ENCODE measurements at regions not wholly inside any gene's neighbourhood (a gene's known extent, or its start where the extent isn't known, plus 50 kb on each side); places are given as distances from the start of the nearest gene placed in this dataset.

DNA sequence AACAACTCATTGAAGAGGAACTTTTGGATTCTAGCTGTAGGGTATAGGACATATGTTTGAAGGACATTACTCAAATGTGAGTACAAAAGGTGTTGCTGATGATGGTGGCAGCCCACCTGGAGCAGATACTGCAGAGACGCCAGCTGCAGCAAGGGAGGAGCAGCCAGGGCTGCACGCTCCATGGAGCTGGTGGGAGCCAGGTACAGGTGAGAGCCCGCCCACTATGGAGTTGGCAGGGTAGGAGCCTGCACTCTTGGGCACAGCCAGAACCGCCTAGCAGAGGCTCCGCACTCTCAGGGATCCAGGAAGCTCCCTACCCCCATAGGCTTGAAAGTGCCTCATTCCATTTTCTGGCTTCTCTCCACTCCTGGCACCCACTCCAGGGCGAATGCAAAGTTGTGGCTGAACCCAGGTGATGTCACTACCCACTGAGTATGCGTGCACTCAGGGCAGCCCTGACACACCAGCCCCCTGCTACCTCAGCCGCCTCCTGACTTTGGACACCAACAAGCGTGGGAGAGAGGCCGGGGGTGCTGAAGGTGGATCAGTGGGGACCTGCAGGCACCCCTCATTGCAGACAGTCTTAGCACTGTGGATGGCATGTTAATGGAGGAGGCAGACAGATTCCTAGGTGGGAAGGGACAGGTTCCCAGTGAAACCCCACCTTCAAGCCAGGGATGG, 761.1 kb downstream of the IPMK start:
- no peak for TF ChIP-seq EZH2phosphoT487 (IDR thresholded peaks at IDR 0.05; ENCODE audit: borderline replicate concordance, low read depth, low read length)
- TF ChIP-seq, protein P1, sequence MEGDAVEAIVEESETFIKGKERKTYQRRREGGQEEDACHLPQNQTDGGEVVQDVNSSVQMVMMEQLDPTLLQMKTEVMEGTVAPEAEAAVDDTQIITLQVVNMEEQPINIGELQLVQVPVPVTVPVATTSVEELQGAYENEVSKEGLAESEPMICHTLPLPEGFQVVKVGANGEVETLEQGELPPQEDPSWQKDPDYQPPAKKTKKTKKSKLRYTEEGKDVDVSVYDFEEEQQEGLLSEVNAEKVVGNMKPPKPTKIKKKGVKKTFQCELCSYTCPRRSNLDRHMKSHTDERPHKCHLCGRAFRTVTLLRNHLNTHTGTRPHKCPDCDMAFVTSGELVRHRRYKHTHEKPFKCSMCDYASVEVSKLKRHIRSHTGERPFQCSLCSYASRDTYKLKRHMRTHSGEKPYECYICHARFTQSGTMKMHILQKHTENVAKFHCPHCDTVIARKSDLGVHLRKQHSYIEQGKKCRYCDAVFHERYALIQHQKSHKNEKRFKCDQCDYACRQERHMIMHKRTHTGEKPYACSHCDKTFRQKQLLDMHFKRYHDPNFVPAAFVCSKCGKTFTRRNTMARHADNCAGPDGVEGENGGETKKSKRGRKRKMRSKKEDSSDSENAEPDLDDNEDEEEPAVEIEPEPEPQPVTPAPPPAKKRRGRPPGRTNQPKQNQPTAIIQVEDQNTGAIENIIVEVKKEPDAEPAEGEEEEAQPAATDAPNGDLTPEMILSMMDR (conservative IDR thresholded peaks at IDR 0.05; ENCODE audit: low read length), result no peak
